ENCODE measurements at regions not wholly inside any gene's neighbourhood (a gene's known extent, or its start where the extent isn't known, plus 50 kb on each side); places are given as distances from the start of the nearest gene placed in this dataset.
A peak's percentile ranks its signal among the peaks of the same experiment; 100 is the strongest.

DNA sequence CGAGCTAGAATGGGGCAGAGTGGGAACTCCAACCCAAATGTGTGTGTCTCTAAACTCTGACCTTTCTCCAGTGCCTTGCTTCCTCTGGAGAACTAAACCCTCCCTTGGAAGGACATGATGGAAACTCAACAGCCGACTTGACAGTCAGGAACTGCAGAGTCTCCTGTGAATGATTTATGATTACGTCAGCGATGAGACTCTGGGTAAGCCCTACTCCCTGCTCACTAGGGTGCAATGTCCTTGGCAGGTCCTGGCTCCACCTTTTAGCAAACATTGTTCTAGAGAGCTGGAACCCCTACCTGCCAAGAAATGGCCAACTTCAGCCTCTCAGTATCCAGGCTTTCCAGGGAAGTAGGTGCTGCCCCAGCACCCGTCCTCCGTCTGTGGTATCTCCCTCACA, 96.1 kb upstream of the CD82 start:
- 22% methylated on average over 4 of the region's 6 CpGs for WGBS (ENCODE audit: missing lambda C conversion rate)

DNA sequence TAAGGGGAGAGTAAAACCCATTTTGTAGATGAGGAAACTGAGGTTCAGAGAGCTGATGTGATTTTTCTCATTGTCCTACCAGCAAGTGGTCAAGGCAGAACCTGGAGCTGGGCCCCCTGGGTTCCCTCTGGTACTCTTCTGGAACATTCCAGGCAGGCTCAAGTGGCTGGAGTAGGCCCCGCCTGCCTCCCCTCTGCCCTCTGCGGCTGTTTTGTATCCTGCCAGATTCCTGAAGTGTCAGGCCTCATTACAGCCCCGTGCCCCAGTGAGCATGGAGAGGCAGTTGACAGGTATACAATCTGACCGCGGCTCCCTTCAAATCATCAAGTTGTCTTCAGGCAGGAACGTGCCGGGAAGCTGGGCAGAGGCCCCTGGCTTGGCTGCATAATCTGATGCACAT, 94.6 kb upstream of the CD82 start:
- no peaks in the 10 kb centered on the region for H3K9me3 ChIP-seq
- no peak overlapping the region for H3K4me3 ChIP-seq
- H3K4me1 ChIP-seq = peaks cover 8% of the 10 kb centered on the region; the same call in 1 of the 3 replicates
- no peak for DNase-seq (ENCODE audit: low read depth in 1 of 2, low spot score in 1 of 2)
- no peak overlapping the region for H3K4me2 ChIP-seq
- 74% methylated on average over 5 of the region's 7 CpGs for WGBS (ENCODE audit: missing lambda C conversion rate)
- POLR2A ChIA-PET = no interaction called here
- ATAC-seq = no peak
- H3K27ac ChIP-seq = no peak overlapping the region
- CTCF ChIA-PET = no interaction called here
- TF ChIP-seq ZC3H11A (IDR thresholded peaks at IDR 0.05) = no peak
- TF ChIP-seq REST (IDR thresholded peaks at IDR 0.05) = no peak
- no peak for TF ChIP-seq FOXS1 (CRISPR knock-in tag; IDR thresholded peaks at IDR 0.05)
- no peak for TF ChIP-seq CHD2 (IDR thresholded peaks at IDR 0.05; ENCODE audit: low read length, partially characterized antibody)
- TF ChIP-seq RFX5 (IDR thresholded peaks at IDR 0.05) = no peak
- no peak for TF ChIP-seq RCOR1 (IDR thresholded peaks at IDR 0.05; ENCODE audit: low read depth, low read length)
- no peak for TF ChIP-seq EHMT2 (IDR thresholded peaks at IDR 0.05; ENCODE audit: low read depth)
- TF ChIP-seq, protein P1, sequence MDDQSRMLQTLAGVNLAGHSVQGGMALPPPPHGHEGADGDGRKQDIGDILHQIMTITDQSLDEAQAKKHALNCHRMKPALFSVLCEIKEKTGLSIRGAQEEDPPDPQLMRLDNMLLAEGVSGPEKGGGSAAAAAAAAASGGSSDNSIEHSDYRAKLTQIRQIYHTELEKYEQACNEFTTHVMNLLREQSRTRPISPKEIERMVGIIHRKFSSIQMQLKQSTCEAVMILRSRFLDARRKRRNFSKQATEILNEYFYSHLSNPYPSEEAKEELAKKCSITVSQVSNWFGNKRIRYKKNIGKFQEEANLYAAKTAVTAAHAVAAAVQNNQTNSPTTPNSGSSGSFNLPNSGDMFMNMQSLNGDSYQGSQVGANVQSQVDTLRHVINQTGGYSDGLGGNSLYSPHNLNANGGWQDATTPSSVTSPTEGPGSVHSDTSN (IDR thresholded peaks at IDR 0.05) = no peak
- TF ChIP-seq RARB (CRISPR knock-in tag; IDR thresholded peaks at IDR 0.05) = no peak
- TF ChIP-seq MYC (IDR thresholded peaks at IDR 0.05; ENCODE audit: borderline replicate concordance, low read length) = no peak
- no peak for TF ChIP-seq CHD4 (IDR thresholded peaks at IDR 0.05; ENCODE audit: borderline replicate concordance)
- no peak for TF ChIP-seq HOXB5 (CRISPR knock-in tag; IDR thresholded peaks at IDR 0.05)
- TF ChIP-seq RAD21 (conservative IDR thresholded peaks at IDR 0.05 in 1 of 2, IDR thresholded peaks at IDR 0.05 in 1 of 2) = no peak
- no peak for TF ChIP-seq POLR2AphosphoS2 (conservative IDR thresholded peaks at IDR 0.05; ENCODE audit: low read length)
- TF ChIP-seq E2F6 (IDR thresholded peaks at IDR 0.05; ENCODE audit: borderline replicate concordance, low read depth) = no peak
- no peak for TF ChIP-seq MAFK (IDR thresholded peaks at IDR 0.05; ENCODE audit: partially characterized antibody)
- TF ChIP-seq SMC3 (IDR thresholded peaks at IDR 0.05) = no peak
- TF ChIP-seq NPAS2 (CRISPR knock-in tag; IDR thresholded peaks at IDR 0.05; ENCODE audit: borderline replicate concordance) = no peak
- no peak for TF ChIP-seq ZSCAN20 (CRISPR knock-in tag; IDR thresholded peaks at IDR 0.05)
- FAIRE-seq = no peak

More for the DNA sequence above, 96.1 kb upstream of the CD82 start:
- Histone ChIP-seq H3K4me2 (peak overlapping the region; percentile 38), H3K27ac (no peak overlapping the region), H3K4me3 (no peak overlapping the region), H3K9me3 (peaks cover 11% of the 10 kb centered on the region), H3K4me1 (peaks cover 8% of the 10 kb centered on the region; the same call in 1 of the 3 replicates)
- POLR2A ChIA-PET = no interaction called here
- ATAC-seq (peak; percentile 33 to 43; a peak in 3 of 6 replicates), FAIRE-seq (no peak), DNase-seq (ENCODE audit: low read depth in 1 of 2, low spot score in 1 of 2) (peak in 1 of 2 experiments; percentile 12)
- CTCF ChIA-PET = interaction anchor here (0.8 kb wide), 1 partner anchor 13 kb away, joined by 3 read pairs; no protein-coding TSS in a partner anchor
- TF ChIP-seq MAFK (IDR thresholded peaks at IDR 0.05; ENCODE audit: partially characterized antibody) (peak; percentile 11), HOXB13 (CRISPR knock-in tag; IDR thresholded peaks at IDR 0.05; ENCODE audit: low read depth) (no peak), HOXB5 (CRISPR knock-in tag; IDR thresholded peaks at IDR 0.05) (no peak), BCL3 (IDR thresholded peaks at IDR 0.05) (no peak)

Data from A549 (cell line).